BE2C (cell line): ENCODE measurements at regions not wholly inside any gene's neighbourhood (a gene's known extent, or its start where the extent isn't known, plus 50 kb on each side); places are given as distances from the start of the nearest gene placed in this dataset.

Experiments used
- DNase-seq: peaks from one replicate; pipeline ENCODE4 v3.0.0-alpha.2; 2020
- H3K27me3 ChIP-seq: fragments of 250-450 bp; sonication (Bioruptor Pico); 2 replicates; pipeline ENCODE4 v1.5.1; 2020; ENCODE audit warnings: mild to moderate bottlenecking
- H3K36me3 ChIP-seq: fragments of 250-450 bp; sonication (Bioruptor Pico); 2 replicates; pipeline ENCODE4 v1.5.1; 2020; ENCODE audit warnings: mild to moderate bottlenecking
- H3K4me1 ChIP-seq: fragments of 250-450 bp; sonication (Bioruptor Pico); 2 replicates; pipeline ENCODE4 v1.5.1; 2020
- H3K4me3 ChIP-seq: 2 replicates; pipeline ENCODE4 v1.5.1; 2011; ENCODE audit warnings: low read depth, low read length
- H3K9me3 ChIP-seq: fragments of 250-450 bp; sonication (Bioruptor Pico); 2 replicates; pipeline ENCODE4 v1.5.1; 2020
- TF ChIP-seq, protein P1 (sequence below): IDR thresholded peaks from 2 replicates; pipeline ENCODE4 v1.5.1; 2012; ENCODE audit warnings: mild to moderate bottlenecking, low read depth, low read length

GRCh38 chr1:166705376-166706289 lies 133.6 kb upstream of the POGK start:
- no peaks in the 10 kb centered on the region for H3K36me3 ChIP-seq
- H3K4me1 ChIP-seq: no peaks in the 10 kb centered on the region
- no peaks in the 10 kb centered on the region; the same call in 1 of the 2 replicates for H3K27me3 ChIP-seq
- no peak overlapping the region for H3K4me3 ChIP-seq
- DNase-seq: no peak
- no peaks in the 10 kb centered on the region for H3K9me3 ChIP-seq
- TF ChIP-seq, protein P1, sequence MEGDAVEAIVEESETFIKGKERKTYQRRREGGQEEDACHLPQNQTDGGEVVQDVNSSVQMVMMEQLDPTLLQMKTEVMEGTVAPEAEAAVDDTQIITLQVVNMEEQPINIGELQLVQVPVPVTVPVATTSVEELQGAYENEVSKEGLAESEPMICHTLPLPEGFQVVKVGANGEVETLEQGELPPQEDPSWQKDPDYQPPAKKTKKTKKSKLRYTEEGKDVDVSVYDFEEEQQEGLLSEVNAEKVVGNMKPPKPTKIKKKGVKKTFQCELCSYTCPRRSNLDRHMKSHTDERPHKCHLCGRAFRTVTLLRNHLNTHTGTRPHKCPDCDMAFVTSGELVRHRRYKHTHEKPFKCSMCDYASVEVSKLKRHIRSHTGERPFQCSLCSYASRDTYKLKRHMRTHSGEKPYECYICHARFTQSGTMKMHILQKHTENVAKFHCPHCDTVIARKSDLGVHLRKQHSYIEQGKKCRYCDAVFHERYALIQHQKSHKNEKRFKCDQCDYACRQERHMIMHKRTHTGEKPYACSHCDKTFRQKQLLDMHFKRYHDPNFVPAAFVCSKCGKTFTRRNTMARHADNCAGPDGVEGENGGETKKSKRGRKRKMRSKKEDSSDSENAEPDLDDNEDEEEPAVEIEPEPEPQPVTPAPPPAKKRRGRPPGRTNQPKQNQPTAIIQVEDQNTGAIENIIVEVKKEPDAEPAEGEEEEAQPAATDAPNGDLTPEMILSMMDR: no peak

DNA sequence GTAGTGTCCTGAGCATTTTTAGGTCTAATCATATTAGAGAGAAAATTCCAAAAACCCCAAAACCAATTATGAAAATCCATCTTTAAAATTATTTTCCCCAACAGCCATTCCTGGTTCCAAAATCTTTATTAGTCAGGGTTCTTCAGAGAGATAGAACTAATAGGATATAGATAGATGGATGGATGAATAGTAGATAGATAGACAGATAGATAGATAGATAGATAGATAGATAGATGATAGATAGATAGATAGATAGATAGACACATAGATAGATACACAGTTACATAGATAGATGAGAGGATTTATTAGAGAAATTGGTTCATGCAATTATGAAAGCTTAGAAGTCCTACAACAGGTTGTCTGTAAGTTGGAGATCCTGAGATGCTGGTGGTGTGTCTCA lies 122.7 kb upstream of the POGK start:
- H3K4me3 ChIP-seq: no peak overlapping the region
- no peaks in the 10 kb centered on the region for H3K9me3 ChIP-seq
- no peak for DNase-seq
- H3K27me3 ChIP-seq: no peaks in the 10 kb centered on the region
- TF ChIP-seq, protein P1: no peak
- H3K36me3 ChIP-seq: no peaks in the 10 kb centered on the region
- no peaks in the 10 kb centered on the region for H3K4me1 ChIP-seq

DNA sequence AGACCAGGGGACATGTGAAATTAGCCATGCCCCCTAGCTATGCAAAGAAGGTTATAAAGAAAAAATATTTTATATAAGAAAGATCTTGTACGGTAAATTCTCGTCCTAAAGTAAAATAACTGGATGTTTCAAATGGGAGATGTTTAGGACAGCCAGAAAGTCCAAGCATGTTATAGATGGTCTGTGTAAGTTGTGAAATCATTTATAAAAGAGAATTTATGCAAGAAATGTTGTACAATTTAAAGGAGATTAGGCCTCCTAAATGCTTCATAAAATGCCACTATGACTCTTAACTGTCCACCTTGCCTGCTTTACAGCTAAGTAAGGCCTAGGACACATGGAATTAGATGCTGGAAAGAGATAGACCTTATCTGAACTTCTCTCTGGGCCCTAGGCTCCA lies 118.1 kb upstream of the POGK start:
- DNase-seq: no peak
- H3K9me3 ChIP-seq: no peaks in the 10 kb centered on the region
- H3K27me3 ChIP-seq: no peaks in the 10 kb centered on the region
- TF ChIP-seq, protein P1: no peak
- no peaks in the 10 kb centered on the region for H3K36me3 ChIP-seq
- H3K4me3 ChIP-seq: no peak overlapping the region
- no peaks in the 10 kb centered on the region for H3K4me1 ChIP-seq

- TF ChIP-seq, protein P1: no peak; the same call in 1 of the 2 replicates
- Histone ChIP-seq H3K9me3 (no peaks in the 10 kb centered on the region), H3K27me3 (no peaks in the 10 kb centered on the region), H3K36me3 (no peaks in the 10 kb centered on the region), H3K4me1 (no peaks in the 10 kb centered on the region), H3K4me3 (no peak overlapping the region)
- no peak for DNase-seq
These were observed 108.9 kb upstream of the POGK start for GRCh38 chr1:166730299-166730888.

GRCh38 chr1:166738140-166738539 lies 101.1 kb upstream of the POGK start:
- Histone ChIP-seq H3K36me3 (no peaks in the 10 kb centered on the region), H3K27me3 (no peaks in the 10 kb centered on the region), H3K4me1 (no peaks in the 10 kb centered on the region), H3K9me3 (no peaks in the 10 kb centered on the region), H3K4me3 (no peak overlapping the region)
- TF ChIP-seq, protein P1: no peak
- no peak for DNase-seq

DNA sequence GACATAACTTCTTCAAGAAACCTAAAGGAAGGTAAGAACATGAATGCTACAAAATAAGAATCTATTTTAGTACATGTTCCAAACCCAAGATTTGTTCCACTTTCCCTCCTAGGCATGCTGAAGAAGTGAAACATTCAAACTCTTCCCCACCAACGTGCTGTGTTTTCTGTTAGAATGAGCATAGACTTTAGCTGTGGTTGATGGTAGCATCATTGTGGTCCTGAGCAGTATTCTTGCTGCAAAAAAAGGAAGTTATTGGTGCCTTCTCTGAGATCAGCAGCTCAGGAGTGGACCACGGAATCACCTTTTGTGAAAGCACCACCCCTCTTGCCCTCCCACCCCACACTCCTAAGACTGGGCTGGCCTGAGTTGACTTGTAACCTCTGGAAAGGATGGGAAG lies 100.4 kb upstream of the POGK start:
- no peak for DNase-seq
- no peak overlapping the region for H3K4me3 ChIP-seq
- no peaks in the 10 kb centered on the region for H3K36me3 ChIP-seq
- TF ChIP-seq, protein P1: no peak
- no peaks in the 10 kb centered on the region for H3K9me3 ChIP-seq
- no peaks in the 10 kb centered on the region for H3K27me3 ChIP-seq
- no peaks in the 10 kb centered on the region for H3K4me1 ChIP-seq
